ENCODE measurements at regions not wholly inside any gene's neighbourhood (a gene's known extent, or its start where the extent isn't known, plus 50 kb on each side); places are given as distances from the start of the nearest gene placed in this dataset.

DNA sequence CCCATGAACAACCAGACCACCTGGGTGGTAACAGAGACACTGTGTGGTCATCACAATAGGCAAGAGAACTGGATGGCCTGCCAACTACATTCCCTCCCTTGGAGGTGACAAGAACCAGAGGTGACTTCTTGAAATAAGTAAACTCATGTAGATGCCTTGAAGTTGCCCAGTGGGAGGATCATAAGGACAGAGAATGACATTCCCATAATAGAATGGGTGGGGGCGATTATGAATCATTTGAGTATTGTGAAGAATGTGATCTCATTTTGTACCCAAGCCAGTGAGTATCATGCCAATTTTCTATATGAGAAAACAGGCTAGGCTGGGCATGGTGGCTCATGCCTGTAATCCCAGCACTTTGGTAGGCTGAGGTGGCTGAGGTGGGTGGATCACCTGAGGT lies 211.4 kb upstream of the GYPC start:
- no peak overlapping the region for H4K8ac ChIP-seq (ENCODE audit: low read length)

DNA sequence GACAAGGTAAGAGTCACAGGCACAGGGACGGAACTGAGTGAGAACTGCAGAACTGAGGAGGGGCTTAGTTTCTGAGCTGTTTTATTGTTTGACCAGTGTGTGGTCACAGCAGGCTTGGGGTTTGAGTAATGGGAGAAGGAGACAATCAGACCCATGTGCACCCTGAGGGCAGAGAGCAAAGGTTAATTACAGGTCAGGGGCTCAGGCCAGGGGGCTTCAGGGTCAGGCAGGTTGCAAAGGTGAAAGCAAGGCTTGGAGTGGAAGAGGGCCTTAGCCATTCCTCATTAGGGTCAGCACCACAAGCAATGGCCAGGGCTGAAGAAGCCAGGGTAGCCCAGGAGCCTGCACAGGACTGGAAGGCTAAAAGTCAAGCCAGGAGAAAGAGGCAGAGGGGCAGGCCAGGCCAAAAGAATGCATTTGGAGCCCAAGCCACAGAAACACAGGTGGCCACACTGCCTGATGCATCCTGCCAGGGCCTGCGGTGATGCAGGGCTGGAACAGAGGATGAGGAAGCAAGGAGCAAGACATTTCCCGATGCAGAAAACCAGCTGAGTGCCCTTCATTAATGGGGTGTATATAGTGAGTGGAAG lies 209.8 kb upstream of the GYPC start:
- H3K4me1 ChIP-seq (ENCODE audit: control insufficient read depth, insufficient read depth, low read depth, low read length) = no peaks in the 10 kb centered on the region
- no peak overlapping the region for H3K9ac ChIP-seq (ENCODE audit: low read length)
- no peak overlapping the region for H3K4me3 ChIP-seq (ENCODE audit: insufficient read depth in 1 of 2, low read depth in 1 of 2, low read length in 2 of 2)
- H2BK5ac ChIP-seq (ENCODE audit: low read depth, low read length, poor library complexity, severe bottlenecking) = no peak overlapping the region
- no peak overlapping the region for H2AFZ ChIP-seq (ENCODE audit: low read depth, low read length)
- no peak overlapping the region for H3K18ac ChIP-seq (ENCODE audit: low read depth in 1 of 2, low read length in 2 of 2)
- no peak overlapping the region for H2BK12ac ChIP-seq (ENCODE audit: low read length in 2 of 2)
- no peak overlapping the region for H4K91ac ChIP-seq (ENCODE audit: low read length)
- no peaks in the 10 kb centered on the region for H3K9me3 ChIP-seq (ENCODE audit: control insufficient read depth, low read length)
- H2BK15ac ChIP-seq (ENCODE audit: low read depth, poor library complexity, severe bottlenecking) = no peak overlapping the region
- no peaks in the 10 kb centered on the region for H3K36me3 ChIP-seq (ENCODE audit: control insufficient read depth in 1 of 2, insufficient read depth in 2 of 2, low read depth in 1 of 2, low read length in 2 of 2)
- no peak for DNase-seq
- 89% methylated on average over 3 of the region's 3 CpGs for WGBS
- H3K79me1 ChIP-seq (replicated peaks; ENCODE audit: low read length, poor library complexity, severe bottlenecking) = no peaks in the 10 kb centered on the region
- no peaks in the 10 kb centered on the region for H3K27me3 ChIP-seq (ENCODE audit: control insufficient read depth in 1 of 2, insufficient read depth in 1 of 2, low read length in 2 of 2)
- no peak overlapping the region for H3K4ac ChIP-seq (ENCODE audit: low read depth in 1 of 2, low read length in 2 of 2)
- H3K4me2 ChIP-seq (ENCODE audit: low read length, poor library complexity, severe bottlenecking) = no peak overlapping the region
- H3K23ac ChIP-seq (ENCODE audit: low read length in 2 of 2) = no peak overlapping the region
- H3K14ac ChIP-seq (ENCODE audit: low read length in 2 of 2) = no peak overlapping the region
- H2AK5ac ChIP-seq (ENCODE audit: low read length, severe bottlenecking) = no peak overlapping the region
- no peak overlapping the region for H4K8ac ChIP-seq (ENCODE audit: low read length)
- H2BK120ac ChIP-seq (ENCODE audit: low read depth, low read length) = no peak overlapping the region
- no peak overlapping the region for H3K27ac ChIP-seq (ENCODE audit: low read length, poor library complexity, severe bottlenecking)

More for the DNA sequence above, 211.4 kb upstream of the GYPC start:
- Histone ChIP-seq H3K14ac (ENCODE audit: low read length in 2 of 2) (no peak overlapping the region), H3K36me3 (ENCODE audit: control insufficient read depth in 1 of 2, insufficient read depth in 2 of 2, low read depth in 1 of 2, low read length in 2 of 2) (no peaks in the 10 kb centered on the region), H3K4me3 (ENCODE audit: insufficient read depth in 1 of 2, low read depth in 1 of 2, low read length in 2 of 2) (no peak overlapping the region), H3K23ac (ENCODE audit: low read length in 2 of 2) (no peak overlapping the region), H2BK5ac (ENCODE audit: low read depth, low read length, poor library complexity, severe bottlenecking) (no peak overlapping the region), H3K27me3 (ENCODE audit: control insufficient read depth in 1 of 2, insufficient read depth in 1 of 2, low read length in 2 of 2) (no peaks in the 10 kb centered on the region), H3K27ac (ENCODE audit: low read length, poor library complexity, severe bottlenecking) (no peak overlapping the region), H2BK120ac (ENCODE audit: low read depth, low read length) (no peak overlapping the region), H3K9ac (ENCODE audit: low read length) (no peak overlapping the region), H4K91ac (ENCODE audit: low read length) (no peak overlapping the region), H3K9me3 (ENCODE audit: control insufficient read depth, low read length) (no peaks in the 10 kb centered on the region), H3K4me1 (ENCODE audit: control insufficient read depth, insufficient read depth, low read depth, low read length) (no peaks in the 10 kb centered on the region), H2AFZ (ENCODE audit: low read depth, low read length) (no peak overlapping the region), H3K4ac (ENCODE audit: low read depth in 1 of 2, low read length in 2 of 2) (no peak overlapping the region), H3K4me2 (ENCODE audit: low read length, poor library complexity, severe bottlenecking) (no peak overlapping the region), H2BK15ac (ENCODE audit: low read depth, poor library complexity, severe bottlenecking) (no peak overlapping the region), H3K18ac (ENCODE audit: low read depth in 1 of 2, low read length in 2 of 2) (no peak overlapping the region), H2AK5ac (ENCODE audit: low read length, severe bottlenecking) (no peak overlapping the region), H2BK12ac (ENCODE audit: low read length in 2 of 2) (no peak overlapping the region), H3K79me1 (replicated peaks; ENCODE audit: low read length, poor library complexity, severe bottlenecking) (no peaks in the 10 kb centered on the region)
- 80% methylated on average over 1 of the region's 1 CpG for WGBS
- DNase-seq = no peak

GRCh38 chr2:126448611-126449010 lies 207.3 kb upstream of the GYPC start:
- Histone ChIP-seq H3K9me3 (ENCODE audit: control insufficient read depth, low read length) (no peaks in the 10 kb centered on the region), H2AFZ (ENCODE audit: low read depth, low read length) (no peak overlapping the region), H3K36me3 (ENCODE audit: control insufficient read depth in 1 of 2, insufficient read depth in 2 of 2, low read depth in 1 of 2, low read length in 2 of 2) (no peaks in the 10 kb centered on the region), H3K4me1 (ENCODE audit: control insufficient read depth, insufficient read depth, low read depth, low read length) (no peaks in the 10 kb centered on the region), H3K23ac (ENCODE audit: low read length in 2 of 2) (no peak overlapping the region), H2BK12ac (ENCODE audit: low read length in 2 of 2) (no peak overlapping the region), H4K8ac (ENCODE audit: low read length) (no peak overlapping the region), H3K4me2 (ENCODE audit: low read length, poor library complexity, severe bottlenecking) (peak overlapping the region; percentile 16), H3K4me3 (ENCODE audit: insufficient read depth in 1 of 2, low read depth in 1 of 2, low read length in 2 of 2) (no peak overlapping the region), H3K27ac (ENCODE audit: low read length, poor library complexity, severe bottlenecking) (no peak overlapping the region), H3K14ac (ENCODE audit: low read length in 2 of 2) (no peak overlapping the region), H4K91ac (ENCODE audit: low read length) (no peak overlapping the region), H3K4ac (ENCODE audit: low read depth in 1 of 2, low read length in 2 of 2) (no peak overlapping the region), H3K9ac (ENCODE audit: low read length) (no peak overlapping the region), H2BK15ac (ENCODE audit: low read depth, poor library complexity, severe bottlenecking) (no peak overlapping the region), H2BK5ac (ENCODE audit: low read depth, low read length, poor library complexity, severe bottlenecking) (no peak overlapping the region), H2AK5ac (ENCODE audit: low read length, severe bottlenecking) (no peak overlapping the region), H3K18ac (ENCODE audit: low read depth in 1 of 2, low read length in 2 of 2) (no peak overlapping the region), H3K79me1 (replicated peaks; ENCODE audit: low read length, poor library complexity, severe bottlenecking) (no peaks in the 10 kb centered on the region), H2BK120ac (ENCODE audit: low read depth, low read length) (no peak overlapping the region), H3K27me3 (ENCODE audit: control insufficient read depth in 1 of 2, insufficient read depth in 1 of 2, low read length in 2 of 2) (no peaks in the 10 kb centered on the region)
- DNase-seq = no peak
- 61% methylated on average over 4 of the region's 5 CpGs for WGBS

DNA sequence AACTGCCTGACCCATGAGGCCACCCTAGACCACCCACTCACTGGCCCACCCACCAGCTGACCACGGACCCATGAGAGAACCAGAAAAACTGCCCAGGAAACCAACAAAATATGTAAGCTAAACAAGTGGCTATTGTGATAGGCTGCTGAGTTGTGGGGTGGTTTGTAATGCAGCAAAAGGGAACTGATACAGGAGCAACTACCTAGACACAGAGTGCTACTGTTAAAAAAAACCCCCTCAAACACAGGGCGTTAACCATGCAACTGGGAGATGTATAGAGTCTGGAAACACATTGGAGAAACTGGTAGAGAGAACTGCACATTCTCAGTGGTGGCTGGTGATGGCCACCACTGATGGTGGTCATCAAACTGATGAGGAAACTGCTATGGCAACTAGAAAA lies 206.3 kb upstream of the GYPC start:
- H3K4ac ChIP-seq (ENCODE audit: low read depth in 1 of 2, low read length in 2 of 2) = no peak overlapping the region
- no peaks in the 10 kb centered on the region for H3K9me3 ChIP-seq (ENCODE audit: control insufficient read depth, low read length)
- no peaks in the 10 kb centered on the region for H3K27me3 ChIP-seq (ENCODE audit: control insufficient read depth in 1 of 2, insufficient read depth in 1 of 2, low read length in 2 of 2)
- no peaks in the 10 kb centered on the region for H3K4me1 ChIP-seq (ENCODE audit: control insufficient read depth, insufficient read depth, low read depth, low read length)
- H4K8ac ChIP-seq (ENCODE audit: low read length) = no peak overlapping the region
- no peaks in the 10 kb centered on the region for H3K79me1 ChIP-seq (replicated peaks; ENCODE audit: low read length, poor library complexity, severe bottlenecking)
- no peak overlapping the region for H3K23ac ChIP-seq (ENCODE audit: low read length in 2 of 2)
- no peak overlapping the region for H2AK5ac ChIP-seq (ENCODE audit: low read length, severe bottlenecking)
- H3K9ac ChIP-seq (ENCODE audit: low read length) = no peak overlapping the region
- no peaks in the 10 kb centered on the region for H3K36me3 ChIP-seq (ENCODE audit: control insufficient read depth in 1 of 2, insufficient read depth in 2 of 2, low read depth in 1 of 2, low read length in 2 of 2)
- no peak overlapping the region for H2BK5ac ChIP-seq (ENCODE audit: low read depth, low read length, poor library complexity, severe bottlenecking)
- no peak overlapping the region for H2BK120ac ChIP-seq (ENCODE audit: low read depth, low read length)
- no peak overlapping the region for H2BK15ac ChIP-seq (ENCODE audit: low read depth, poor library complexity, severe bottlenecking)
- H3K27ac ChIP-seq (ENCODE audit: low read length, poor library complexity, severe bottlenecking) = no peak overlapping the region
- no peak for DNase-seq
- WGBS = 50% methylated on average over 1 of the region's 2 CpGs
- no peak overlapping the region for H4K91ac ChIP-seq (ENCODE audit: low read length)
- no peak overlapping the region for H3K18ac ChIP-seq (ENCODE audit: low read depth in 1 of 2, low read length in 2 of 2)
- H2BK12ac ChIP-seq (ENCODE audit: low read length in 2 of 2) = no peak overlapping the region
- H3K4me3 ChIP-seq (ENCODE audit: insufficient read depth in 1 of 2, low read depth in 1 of 2, low read length in 2 of 2) = no peak overlapping the region
- H2AFZ ChIP-seq (ENCODE audit: low read depth, low read length) = no peak overlapping the region
- no peak overlapping the region for H3K4me2 ChIP-seq (ENCODE audit: low read length, poor library complexity, severe bottlenecking)
- no peak overlapping the region for H3K14ac ChIP-seq (ENCODE audit: low read length in 2 of 2)
